ENCODE measurements at regions not wholly inside any gene's neighbourhood (a gene's known extent, or its start where the extent isn't known, plus 50 kb on each side); places are given as distances from the start of the nearest gene placed in this dataset.
"Not testable (repeated sequence)": the region's sequence is repeated elsewhere in the genome, so short reads cannot be mapped to it uniquely, and the experiment has no call there.

- Histone ChIP-seq H3K4me3 (ENCODE audit: low read depth, low read length) (no peak overlapping the region), H3K27me3 (no peaks in the 10 kb centered on the region), H3K4me1 (no peaks in the 10 kb centered on the region), H3K36me3 (no peaks in the 10 kb centered on the region), H3K9me3 (no peaks in the 10 kb centered on the region)
- TF ChIP-seq, protein P1, sequence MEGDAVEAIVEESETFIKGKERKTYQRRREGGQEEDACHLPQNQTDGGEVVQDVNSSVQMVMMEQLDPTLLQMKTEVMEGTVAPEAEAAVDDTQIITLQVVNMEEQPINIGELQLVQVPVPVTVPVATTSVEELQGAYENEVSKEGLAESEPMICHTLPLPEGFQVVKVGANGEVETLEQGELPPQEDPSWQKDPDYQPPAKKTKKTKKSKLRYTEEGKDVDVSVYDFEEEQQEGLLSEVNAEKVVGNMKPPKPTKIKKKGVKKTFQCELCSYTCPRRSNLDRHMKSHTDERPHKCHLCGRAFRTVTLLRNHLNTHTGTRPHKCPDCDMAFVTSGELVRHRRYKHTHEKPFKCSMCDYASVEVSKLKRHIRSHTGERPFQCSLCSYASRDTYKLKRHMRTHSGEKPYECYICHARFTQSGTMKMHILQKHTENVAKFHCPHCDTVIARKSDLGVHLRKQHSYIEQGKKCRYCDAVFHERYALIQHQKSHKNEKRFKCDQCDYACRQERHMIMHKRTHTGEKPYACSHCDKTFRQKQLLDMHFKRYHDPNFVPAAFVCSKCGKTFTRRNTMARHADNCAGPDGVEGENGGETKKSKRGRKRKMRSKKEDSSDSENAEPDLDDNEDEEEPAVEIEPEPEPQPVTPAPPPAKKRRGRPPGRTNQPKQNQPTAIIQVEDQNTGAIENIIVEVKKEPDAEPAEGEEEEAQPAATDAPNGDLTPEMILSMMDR (IDR thresholded peaks at IDR 0.05; ENCODE audit: low read depth, low read length) = no peak
- DNase-seq = no peak
Observed at GRCh38 chr5:152472083-152472482, 67.0 kb upstream of the NMUR2 start.

- TF ChIP-seq, protein P1 (IDR thresholded peaks at IDR 0.05; ENCODE audit: low read depth, low read length) = no peak
- Histone ChIP-seq H3K36me3 (no peaks in the 10 kb centered on the region), H3K4me1 (no peaks in the 10 kb centered on the region), H3K4me3 (ENCODE audit: low read depth, low read length) (no peak overlapping the region), H3K27me3 (no peaks in the 10 kb centered on the region), H3K9me3 (no peaks in the 10 kb centered on the region)
- no peak for DNase-seq
Observed at GRCh38 chr5:152474961-152475360, 69.9 kb upstream of the NMUR2 start.

DNA sequence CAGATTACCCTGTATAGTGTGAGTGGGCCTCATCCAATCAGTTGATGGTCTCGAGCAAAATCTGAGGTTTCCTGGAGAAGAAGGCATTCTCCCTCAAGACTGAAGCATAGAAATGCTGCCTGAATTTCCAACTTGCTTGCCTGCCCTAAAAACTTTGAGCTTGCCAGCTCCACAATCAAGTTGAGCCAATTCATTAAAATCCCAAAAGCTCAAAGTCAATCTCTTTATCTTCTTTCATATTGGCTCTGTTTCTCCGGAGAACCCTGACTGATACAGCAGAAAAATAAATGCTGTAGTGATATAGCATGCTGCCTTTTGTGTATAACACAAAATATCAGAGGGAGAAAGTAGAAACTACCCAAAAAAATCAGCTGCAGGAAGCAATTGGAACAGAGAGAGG is 72.5 kb upstream of the NMUR2 start:
- Histone ChIP-seq H3K27me3 (no peaks in the 10 kb centered on the region), H3K4me3 (ENCODE audit: low read depth, low read length) (no peak overlapping the region), H3K4me1 (no peaks in the 10 kb centered on the region), H3K36me3 (no peaks in the 10 kb centered on the region), H3K9me3 (no peaks in the 10 kb centered on the region)
- TF ChIP-seq, protein P1 (IDR thresholded peaks at IDR 0.05; ENCODE audit: low read depth, low read length) = no peak
- no peak for DNase-seq

DNA sequence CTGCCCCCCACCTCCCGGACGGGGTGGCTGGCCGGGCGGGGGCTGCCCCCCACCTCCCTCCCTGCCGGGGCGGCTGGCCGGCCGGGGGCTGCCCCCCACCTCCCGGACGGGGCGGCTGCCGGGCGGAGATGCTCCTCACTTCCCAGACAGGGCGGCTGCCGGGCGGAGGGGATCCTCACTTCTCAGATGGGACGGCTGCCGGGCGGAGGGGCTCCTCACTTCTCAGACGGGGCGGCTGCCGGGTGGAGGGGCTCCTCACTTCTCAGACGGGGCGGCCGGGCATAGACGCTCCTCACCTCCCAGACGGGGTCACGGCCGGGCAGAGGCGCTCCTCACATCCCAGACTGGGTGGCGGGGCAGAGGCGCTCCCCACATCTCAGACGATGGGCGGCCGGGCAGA is 74.8 kb upstream of the NMUR2 start:
- not testable (repeated sequence) for H3K4me1 ChIP-seq; H3K36me3 ChIP-seq; H3K4me3 ChIP-seq (ENCODE audit: low read depth, low read length); DNase-seq; H3K9me3 ChIP-seq; H3K27me3 ChIP-seq

GRCh38 chr5:152480677-152481076 is 75.6 kb upstream of the NMUR2 start:
- not testable (repeated sequence) for H3K36me3 ChIP-seq; H3K4me3 ChIP-seq (ENCODE audit: low read depth, low read length); H3K27me3 ChIP-seq; H3K4me1 ChIP-seq; H3K9me3 ChIP-seq; DNase-seq

DNA sequence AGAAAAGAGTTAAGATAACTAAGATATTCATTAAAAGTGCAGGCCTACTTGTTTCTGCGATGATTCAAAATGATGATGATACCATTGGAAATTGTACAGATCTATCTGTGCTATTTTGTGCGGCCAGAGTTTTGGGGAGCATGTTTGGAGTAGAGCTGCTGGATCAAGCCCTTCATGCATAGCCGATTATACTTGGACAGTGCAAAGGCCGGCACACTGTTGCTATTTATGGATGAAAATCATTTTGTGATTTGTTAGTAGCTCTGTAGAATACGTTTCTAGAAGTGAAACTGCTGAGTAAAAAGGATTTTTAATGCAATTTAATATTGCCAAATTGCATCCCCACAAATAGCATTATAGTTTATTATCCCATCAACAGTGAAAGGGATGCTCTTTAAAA is 82.1 kb upstream of the NMUR2 start:
- H3K27me3 ChIP-seq = no peaks in the 10 kb centered on the region
- no peaks in the 10 kb centered on the region for H3K4me1 ChIP-seq
- H3K36me3 ChIP-seq = no peaks in the 10 kb centered on the region
- TF ChIP-seq, protein P1 (IDR thresholded peaks at IDR 0.05; ENCODE audit: low read depth, low read length) = no peak
- no peak overlapping the region for H3K4me3 ChIP-seq (ENCODE audit: low read depth, low read length)
- H3K9me3 ChIP-seq = no peaks in the 10 kb centered on the region; the same call in 1 of the 2 replicates
- no peak for DNase-seq

- H3K4me1 ChIP-seq = no peaks in the 10 kb centered on the region
- no peaks in the 10 kb centered on the region for H3K36me3 ChIP-seq
- no peak overlapping the region for H3K4me3 ChIP-seq (ENCODE audit: low read depth, low read length)
- TF ChIP-seq, protein P1 (IDR thresholded peaks at IDR 0.05; ENCODE audit: low read depth, low read length) = no peak
- H3K9me3 ChIP-seq = no peaks in the 10 kb centered on the region; the same call in 1 of the 2 replicates
- DNase-seq = no peak
- no peaks in the 10 kb centered on the region for H3K27me3 ChIP-seq
Observed at GRCh38 chr5:152488869-152489268, 83.8 kb upstream of the NMUR2 start.

Data from BE2C (cell line).